PC-9 (cell line): ENCODE measurements at regions not wholly inside any gene's neighbourhood (a gene's known extent, or its start where the extent isn't known, plus 50 kb on each side); places are given as distances from the start of the nearest gene placed in this dataset.

ENCODE experiments used
- CTCF ChIP-seq: fragments of 200-600 bp; sonication (generic); conservative IDR thresholded peaks from 2 replicates; pipeline ENCODE4 v1.6.1; 2017; ENCODE audit warnings: mixed run types, antibody characterized with exemption, mild to moderate bottlenecking, moderate library complexity
- EZH2 ChIP-seq: fragments of 200-600 bp; sonication (generic); IDR thresholded peaks from 2 replicates; pipeline ENCODE4 v1.8.0; 2017; ENCODE audit warnings: antibody characterized with exemption, low read depth

- TF ChIP-seq CTCF, result no peak
- TF ChIP-seq EZH2, result no peak
Measured at GRCh38 chr11:95496901-95497300, 265.9 kb upstream of the SESN3 start.
